HG03378 (cell line): ENCODE measurements at regions not wholly inside any gene's neighbourhood (a gene's known extent, or its start where the extent isn't known, plus 50 kb on each side); places are given as distances from the start of the nearest gene placed in this dataset.
"Not testable (repeated sequence)": the region's sequence is repeated elsewhere in the genome, so short reads cannot be mapped to it uniquely, and the experiment has no call there.

Experiments used
- ATAC-seq: cut with Tn5 transposase; IDR thresholded peaks from one replicate; pipeline ENCODE4 v1.9.1; 2021; ENCODE audit warnings: mild to moderate bottlenecking, moderate library complexity; ENCODE audit not compliant: unreplicated experiment

DNA sequence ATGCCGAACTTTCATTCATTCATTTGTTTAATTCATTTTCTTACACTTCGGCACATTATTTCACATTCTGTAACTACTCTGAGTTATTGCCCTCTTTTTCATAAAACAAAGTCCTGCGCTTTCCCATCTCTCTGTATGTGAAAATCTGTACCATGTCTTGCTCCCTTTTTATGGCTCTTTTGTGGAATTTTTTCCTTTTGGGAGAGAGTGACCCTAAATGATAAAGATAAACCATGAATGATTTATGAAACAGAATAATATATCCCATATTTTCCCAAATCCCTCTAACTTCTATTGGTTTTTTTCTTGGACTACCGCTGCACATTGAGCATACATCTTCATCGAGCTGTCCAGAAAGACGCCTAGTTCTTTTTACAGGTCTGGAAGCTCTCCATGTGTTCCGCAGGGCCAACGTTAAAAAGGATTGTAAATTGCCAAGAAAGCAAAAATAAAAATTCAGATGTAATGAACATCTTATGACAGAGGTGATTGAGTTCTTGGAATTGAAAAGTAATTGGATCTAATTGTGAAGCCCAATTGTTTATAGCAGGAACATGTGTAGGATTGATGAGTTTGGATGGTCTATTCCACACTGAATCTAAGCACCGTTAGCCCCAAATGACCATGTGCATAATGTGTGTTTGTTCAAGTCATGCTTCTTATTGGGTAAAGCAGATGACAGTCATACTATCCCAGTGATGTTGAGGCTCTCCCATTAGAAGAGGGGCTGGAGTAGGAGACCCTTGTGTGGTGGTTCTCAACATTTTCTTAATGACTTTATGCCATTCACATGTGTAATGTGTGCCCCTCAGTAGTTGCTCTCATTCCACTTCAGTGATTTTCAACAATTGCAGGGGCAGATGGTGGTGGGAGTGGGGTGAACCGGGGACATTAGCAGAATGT, 378.9 kb downstream of the DLEU7 start:
- no peak for ATAC-seq

DNA sequence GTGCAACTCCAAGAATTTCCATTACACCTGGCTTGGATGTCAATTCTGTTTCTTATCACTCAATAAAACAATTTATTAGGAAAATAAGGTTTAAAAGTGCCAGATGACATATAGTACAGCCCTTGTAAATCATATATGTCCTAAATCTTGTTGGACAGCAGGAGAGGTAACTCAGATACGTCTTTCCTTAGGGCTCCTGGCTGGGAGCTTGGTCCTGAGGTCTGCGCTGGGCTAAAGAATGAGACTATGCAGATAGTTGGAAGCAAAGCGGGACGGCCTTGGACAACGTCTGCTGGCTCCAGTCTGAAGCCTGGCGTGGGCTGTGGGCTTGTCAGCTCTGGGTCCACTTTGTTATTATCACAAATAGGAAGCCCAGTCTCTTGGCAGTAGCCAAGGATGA, 377.0 kb downstream of the DLEU7 start:
- no peak for ATAC-seq

DNA sequence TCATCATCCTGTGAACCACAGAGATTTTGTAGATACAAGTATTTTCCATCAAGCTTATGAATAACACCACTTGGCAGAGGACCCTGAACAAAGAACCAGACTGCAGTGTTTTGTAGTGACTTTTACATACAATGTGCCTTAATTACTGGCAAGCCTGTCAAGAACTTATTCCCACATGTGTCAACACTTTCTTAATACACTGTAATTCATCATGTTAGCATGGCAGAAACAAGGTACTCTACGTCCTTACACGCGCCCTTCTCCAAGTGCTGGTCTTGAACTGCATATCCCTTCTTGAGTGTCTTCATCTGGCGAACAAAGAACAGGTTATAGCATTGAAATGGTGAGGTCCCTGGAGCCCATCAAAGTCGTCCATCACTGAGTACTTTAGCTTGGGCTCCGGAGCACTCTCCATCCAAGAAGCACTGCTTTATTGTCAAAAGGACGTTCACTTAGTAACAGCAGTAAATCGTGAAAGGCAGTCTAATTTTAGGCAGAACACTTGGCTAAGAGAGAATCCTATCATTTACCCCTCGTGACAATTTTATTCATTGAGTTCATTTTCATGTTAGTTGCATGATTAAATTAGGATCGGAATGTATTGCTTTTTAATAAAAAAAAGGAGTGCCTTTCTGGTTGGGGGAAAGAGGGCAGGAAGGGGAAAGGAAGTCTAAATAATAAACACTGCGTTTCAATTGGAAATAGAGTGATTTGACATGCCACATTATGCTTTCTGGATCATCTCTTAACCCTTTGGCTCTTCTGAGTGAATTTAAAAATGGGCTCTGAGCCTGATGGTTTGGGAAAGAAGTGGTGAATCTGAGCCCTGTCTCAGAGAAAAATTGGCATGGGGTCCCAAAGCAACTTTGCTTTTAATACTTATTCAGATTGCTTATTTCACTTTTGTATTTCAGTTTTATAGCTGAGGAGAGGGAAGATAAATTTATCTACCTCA, 376.1 kb downstream of the DLEU7 start:
- no peak for ATAC-seq

DNA sequence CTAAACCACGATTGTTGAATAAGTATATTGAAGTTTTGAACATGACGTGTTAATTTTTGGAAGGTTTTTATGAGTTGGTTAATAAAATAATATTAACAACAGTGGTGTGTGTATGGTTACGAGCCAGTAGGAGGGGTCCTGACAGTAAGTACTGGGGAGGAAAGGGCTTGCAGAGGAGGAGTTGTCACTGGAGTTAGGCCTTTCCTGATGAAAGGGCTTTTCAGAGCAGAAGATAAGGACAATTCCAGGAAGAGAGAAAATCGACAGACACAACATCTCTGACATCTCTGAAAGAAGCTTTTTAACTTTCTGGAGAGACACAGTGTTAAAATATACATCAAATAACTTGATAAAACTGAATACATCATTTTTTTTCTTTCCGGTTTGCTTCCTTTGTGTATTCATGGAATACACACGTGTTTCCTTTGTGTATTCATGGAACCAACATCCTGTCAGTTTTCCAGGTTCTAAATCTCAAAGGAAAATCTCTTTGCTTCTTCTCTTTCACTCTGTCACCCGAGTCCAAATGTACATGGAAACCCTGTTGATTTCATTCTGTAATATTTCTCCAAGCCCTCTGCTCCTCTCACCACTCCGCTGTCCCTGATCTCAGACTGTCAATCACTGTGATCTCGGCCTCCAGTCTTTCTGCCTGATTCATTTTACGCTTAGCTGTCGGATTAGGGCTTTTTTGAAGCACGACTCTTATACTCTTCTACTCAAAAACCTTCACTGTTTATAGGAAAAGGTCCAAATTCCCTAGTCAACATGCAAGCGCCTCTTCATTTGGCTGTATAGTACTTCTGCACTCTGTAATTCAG, 374.4 kb downstream of the DLEU7 start:
- no peak for ATAC-seq

- not testable (repeated sequence) for ATAC-seq
Measured at GRCh38 chr13:50473050-50473449, 370.4 kb downstream of the DLEU7 start.

- no peak for ATAC-seq
Measured at GRCh38 chr13:50474088-50474662, 369.3 kb downstream of the DLEU7 start.

GRCh38 chr13:50476577-50477285, 366.8 kb downstream of the DLEU7 start:
- ATAC-seq: no peak

DNA sequence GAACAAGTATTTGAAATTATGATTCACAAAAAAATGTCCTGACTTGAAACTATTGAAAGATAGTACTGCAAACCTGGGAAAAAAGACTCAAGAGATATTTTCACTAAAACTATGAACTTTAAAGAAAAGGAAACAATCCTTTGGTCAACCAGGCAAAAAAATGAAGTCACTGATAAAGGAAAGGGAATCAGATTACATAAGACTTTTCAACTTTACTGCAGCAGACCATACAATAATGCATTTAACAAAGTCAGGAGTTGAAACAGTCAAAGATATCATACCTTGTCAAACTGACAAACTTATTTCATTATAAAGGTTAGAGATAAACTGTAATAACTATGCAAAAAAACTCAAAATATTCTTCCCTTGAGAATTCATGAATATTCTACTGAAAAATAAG, 361.6 kb downstream of the DLEU7 start:
- ATAC-seq: no peak

DNA sequence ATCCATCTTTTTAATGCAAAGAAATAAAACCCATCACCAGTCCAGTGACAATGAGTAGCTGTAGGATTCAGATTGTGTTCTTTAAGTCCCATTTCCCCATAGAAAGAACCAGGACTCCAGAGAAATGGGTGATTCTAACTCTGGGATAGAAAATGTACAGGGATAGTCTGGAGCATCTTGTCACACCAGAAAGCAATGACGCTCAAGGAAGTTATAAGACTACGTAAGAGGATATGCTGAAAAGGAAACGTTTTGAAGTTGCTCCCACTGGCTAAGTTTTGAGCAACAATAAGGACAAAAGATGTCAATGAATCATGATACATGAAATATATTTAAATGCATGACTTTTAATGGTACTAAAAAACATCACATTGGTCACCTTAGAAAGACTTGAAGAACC, 360.1 kb downstream of the DLEU7 start:
- ATAC-seq: no peak

GRCh38 chr13:50484472-50485113, 358.9 kb downstream of the DLEU7 start:
- no peak for ATAC-seq

GRCh38 chr13:50485979-50486935, 357.2 kb downstream of the DLEU7 start:
- ATAC-seq: no peak

DNA sequence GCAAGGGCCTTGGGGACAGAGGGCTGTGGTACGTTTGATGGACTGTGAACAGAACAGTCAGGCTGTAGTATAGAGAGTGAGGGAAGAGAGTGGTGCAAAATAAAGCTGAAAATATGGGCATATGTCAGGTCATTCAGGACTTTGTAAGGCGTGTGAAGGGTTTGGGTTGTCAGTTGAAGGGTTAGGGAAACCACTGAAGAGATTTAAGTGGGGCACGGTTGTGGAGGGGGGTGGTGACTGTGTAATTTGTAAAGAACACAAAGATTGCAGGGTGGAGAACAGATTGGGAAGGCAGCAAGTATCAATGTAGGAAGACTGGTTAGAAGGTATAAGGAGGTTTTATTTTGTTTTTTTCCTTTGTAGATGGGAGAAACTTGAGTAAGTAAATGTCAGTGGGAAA, 349.8 kb downstream of the DLEU7 start:
- ATAC-seq: no peak

DNA sequence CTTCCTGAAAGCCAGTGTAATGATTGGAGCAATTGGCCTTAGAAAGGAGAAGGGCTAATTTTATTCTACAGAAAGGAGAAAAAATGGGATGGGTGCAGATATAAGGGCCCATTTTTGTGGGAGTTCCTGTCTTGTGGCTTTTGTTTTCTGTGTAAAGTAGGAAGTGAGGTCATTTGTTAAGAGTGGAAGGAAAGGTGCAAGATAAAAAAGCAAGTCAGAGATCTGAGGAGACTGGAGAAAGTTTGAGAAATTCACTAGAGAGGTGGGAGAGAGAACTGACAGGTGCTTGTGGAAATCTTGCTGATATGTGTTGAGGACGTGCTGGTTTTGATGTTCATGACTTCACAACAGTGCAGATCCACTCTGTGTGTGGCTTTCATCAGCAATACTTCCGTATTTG, 349.4 kb downstream of the DLEU7 start:
- ATAC-seq: no peak

DNA sequence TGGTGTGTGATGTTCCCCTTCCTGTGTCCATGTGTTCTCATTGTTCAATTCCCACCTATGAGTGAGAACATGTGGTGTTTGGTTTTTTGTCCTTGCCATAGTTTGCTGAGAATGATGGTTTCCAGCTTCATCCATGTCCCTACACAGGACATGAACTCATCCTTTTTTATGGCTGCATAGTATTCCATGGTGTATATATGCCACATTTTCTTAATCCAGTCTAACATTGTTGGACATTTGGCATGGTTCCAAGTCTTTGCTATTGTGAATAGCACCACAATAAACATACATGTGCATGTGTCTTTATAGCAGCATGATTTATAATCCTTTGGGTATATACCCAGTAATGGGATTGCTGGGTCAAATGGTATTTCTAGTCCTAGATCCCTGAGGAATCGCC, 340.3 kb downstream of the DLEU7 start:
- ATAC-seq: not testable (repeated sequence)

- ATAC-seq: no peak
Measured at GRCh38 chr13:50509167-50509566, 334.3 kb downstream of the DLEU7 start.

- ATAC-seq: no peak
Measured at GRCh38 chr13:50509771-50510441, 333.6 kb downstream of the DLEU7 start.

- not testable (repeated sequence) for ATAC-seq
Measured at GRCh38 chr13:50510885-50511545, 332.5 kb downstream of the DLEU7 start.
